SHP77 (cell line): ENCODE measurements at regions not wholly inside any gene's neighbourhood (a gene's known extent, or its start where the extent isn't known, plus 50 kb on each side); places are given as distances from the start of the nearest gene placed in this dataset.
"Not testable (repeated sequence)": the region's sequence is repeated elsewhere in the genome, so short reads cannot be mapped to it uniquely, and the experiment has no call there.

ENCODE experiments used
- DNase-seq, 2 experiments: peaks; one replicate each; lab custom pipeline; 2025; lab: John Stamatoyannopoulos, UW

GRCh38 chr15:62643572-62643971, 399.0 kb upstream of the TPM1 start:
- no peak for DNase-seq

GRCh38 chr15:62644216-62644888, 398.2 kb upstream of the TPM1 start:
- DNase-seq, result no peak

- DNase-seq, result no peak
Measured at GRCh38 chr15:62644889-62645742, 397.4 kb upstream of the TPM1 start.

GRCh38 chr15:62647202-62647842, 395.2 kb upstream of the TPM1 start:
- peak in 1 of 2 experiments; percentile 2 for DNase-seq

GRCh38 chr15:62647843-62648505, 394.6 kb upstream of the TPM1 start:
- no peak for DNase-seq

- DNase-seq, result peak in 1 of 2 experiments; percentile 0
Measured at GRCh38 chr15:62648954-62649353, 393.6 kb upstream of the TPM1 start.

GRCh38 chr15:62649793-62650420, 392.6 kb upstream of the TPM1 start:
- DNase-seq, result no peak

- DNase-seq, result no peak
Measured at GRCh38 chr15:62653122-62653521, 389.4 kb upstream of the TPM1 start.

GRCh38 chr15:62656071-62656470, 386.5 kb upstream of the TPM1 start:
- DNase-seq, result no peak

GRCh38 chr15:62657501-62657900, 385.0 kb upstream of the TPM1 start:
- DNase-seq, result not testable (repeated sequence)

- no peak for DNase-seq
Measured at GRCh38 chr15:62658498-62658897, 384.0 kb upstream of the TPM1 start.

GRCh38 chr15:62663547-62663946, 379.0 kb upstream of the TPM1 start:
- DNase-seq, result no peak

GRCh38 chr15:62665449-62665848, 377.1 kb upstream of the TPM1 start:
- no peak for DNase-seq

- DNase-seq, result no peak
Measured at GRCh38 chr15:62666046-62666445, 376.5 kb upstream of the TPM1 start.

GRCh38 chr15:62672268-62672667, 370.3 kb upstream of the TPM1 start:
- no peak for DNase-seq

GRCh38 chr15:62676891-62677290, 365.7 kb upstream of the TPM1 start:
- no peak for DNase-seq

GRCh38 chr15:62681939-62682896, 360.3 kb upstream of the TPM1 start:
- no peak for DNase-seq

GRCh38 chr15:62683192-62683591, 359.4 kb upstream of the TPM1 start:
- not testable (repeated sequence) for DNase-seq

GRCh38 chr15:62684123-62684808, 358.3 kb upstream of the TPM1 start:
- no peak for DNase-seq

GRCh38 chr15:62691008-62691407, 351.5 kb upstream of the TPM1 start:
- DNase-seq, result no peak
